K562 (cell line): ENCODE measurements at regions not wholly inside any gene's neighbourhood (a gene's known extent, or its start where the extent isn't known, plus 50 kb on each side); places are given as distances from the start of the nearest gene placed in this dataset.
"Not testable (repeated sequence)": the region's sequence is repeated elsewhere in the genome, so short reads cannot be mapped to it uniquely, and the experiment has no call there.

Experiments used
- ATAC-seq: fragments of 200-7000 bp; cut with Tn5 transposase; 3 replicates; pipeline ENCODE4 v1.9.1; 2020; ENCODE audit warnings: moderate library complexity
- BruUV-seq: library from RNA; stranded (reverse); fragments of 400-500 nt; replicated peaks from 2 replicates; lab custom pipeline; 2021; lab: Mats Ljungman, UMichigan
- CTCF ChIA-PET: fragments of 300-600 bp; formaldehyde crosslinking; extraction: SDS; loops from one replicate; lab custom pipeline; 2021; ENCODE audit warnings: low intra/inter-chr PET ratio; lab: Yijun Ruan, JAX
- POLR2A ChIA-PET: fragments of 300-600, 350-650 bp; sonication (Branson Sonifier 250); formaldehyde crosslinking; extraction: SDS; loops from one replicate; lab custom pipeline; 2021; ENCODE audit warnings: antibody characterized with exemption, inconsistent platforms; lab: Yijun Ruan, JAX
- DNase-seq, 4 experiments: peaks; one replicate each; pipeline versions ENCODE4 v3.0.0 to v3.0.0-alpha.2; 2011 to 2018; ENCODE audit warnings: low spot score in 3 of 4, mixed read lengths in 3 of 4; ENCODE audit errors: extremely low read depth in 1 of 4
- FAIRE-seq: peaks from 2 replicates; lab custom pipeline; 2011; peaks lifted over from hg19 to GRCh38; lab: Jason Lieb, UNC
- H2AFZ ChIP-seq: 2 replicates; pipeline ENCODE4 v1.6.0; 2011; ENCODE audit warnings: low read depth, low read length, control low read depth, inconsistent platforms
- H3K27ac ChIP-seq: fragments of 200-600 bp; 3 replicates; pipeline ENCODE4 v1.8.0; 2011; ENCODE audit warnings: low read depth, mild to moderate bottlenecking, control low read depth, inconsistent platforms, low read length, moderate library complexity, mixed read lengths; ENCODE audit errors: extremely low read depth
- H3K27me3 ChIP-seq, 2 experiments: fragments of 300-600 bp in 1 of 2; 2 replicates in 1 of 2; 3 replicates in 1 of 2; pipeline versions ENCODE4 v1.6.0 to v1.8.0; 2011; ENCODE audit warnings: inconsistent platforms in 2 of 2, low read length in 2 of 2, mild to moderate bottlenecking in 1 of 2, mixed read lengths in 1 of 2, moderate library complexity in 1 of 2; ENCODE audit not compliant: control insufficient read depth in 2 of 2, insufficient read depth in 2 of 2
- H3K36me3 ChIP-seq: fragments of 300-600 bp; 3 replicates; pipeline ENCODE4 v1.8.0; 2011; ENCODE audit warnings: mild to moderate bottlenecking, low read length, inconsistent platforms; ENCODE audit not compliant: control insufficient read depth, insufficient read depth
- H3K4me1 ChIP-seq, 2 experiments: fragments of 200-600 bp in 1 of 2; replicated peaks in 1 of 2; 2 replicates in 1 of 2; 3 replicates in 1 of 2; pipeline versions ENCODE4 v1.5.1 to v1.8.0; 2011; ENCODE audit warnings: inconsistent platforms in 2 of 2, low read length in 2 of 2, mild to moderate bottlenecking in 1 of 2, mixed read lengths in 1 of 2, moderate library complexity in 1 of 2; ENCODE audit not compliant: control insufficient read depth in 2 of 2, insufficient read depth in 2 of 2
- H3K4me2 ChIP-seq: 2 replicates; pipeline ENCODE4 v1.6.1; 2011; ENCODE audit warnings: low read length, control low read depth, inconsistent platforms, mixed read lengths; ENCODE audit not compliant: insufficient read depth
- H3K4me3 ChIP-seq: fragments of 200-600 bp; sonication (generic), shearing (Covaris generic); 2 replicates; pipeline ENCODE4 v1.5.1; 2016; ENCODE audit warnings: control low read depth, inconsistent platforms
- H3K79me2 ChIP-seq: fragments of 200-600 bp; 3 replicates; pipeline ENCODE4 v1.8.0; 2011; ENCODE audit warnings: low read length, inconsistent platforms; ENCODE audit not compliant: control insufficient read depth, insufficient read depth
- H3K9ac ChIP-seq, 2 experiments: 2 replicates each; pipeline versions ENCODE4 v1.6.0 to v1.6.1; 2011; ENCODE audit warnings: low read depth in 2 of 2, low read length in 2 of 2, control low read depth in 1 of 2, inconsistent platforms in 1 of 2, mild to moderate bottlenecking in 1 of 2, mixed read lengths in 1 of 2; ENCODE audit not compliant: insufficient read depth in 1 of 2
- H3K9me1 ChIP-seq: one replicate; pipeline ENCODE4 v1.6.0; 2011; ENCODE audit warnings: inconsistent platforms, mild to moderate bottlenecking, low read length, moderate library complexity; ENCODE audit not compliant: control insufficient read depth, insufficient read depth
- H3K9me3 ChIP-seq: replicated peaks from 2 replicates; pipeline ENCODE4 v1.5.1; 2011; ENCODE audit warnings: low read depth, low read length, inconsistent platforms; ENCODE audit not compliant: control insufficient read depth, insufficient read depth
- H4K20me1 ChIP-seq: replicated peaks from 2 replicates; pipeline ENCODE4 v1.6.1; 2011; ENCODE audit warnings: low read length, inconsistent platforms, mixed read lengths; ENCODE audit not compliant: control insufficient read depth, insufficient read depth
- BRCA1 ChIP-seq, 2 experiments: fragments of 450-650 bp in 1 of 2; sonication (generic) in 1 of 2; formaldehyde crosslinking in 1 of 2; IDR thresholded peaks; 2 replicates each; pipeline versions ENCODE4 v1.5.0 to v1.6.1; 2017 to 2020; ENCODE audit warnings: mild to moderate bottlenecking in 1 of 2, missing genetic modification reagents in 1 of 2
- CHD7 ChIP-seq: fragments of 200-600 bp; sonication (generic); IDR thresholded peaks from one replicate; pipeline ENCODE4 v1.6.1; 2012; ENCODE audit warnings: mild to moderate bottlenecking, low read depth, low read length, inconsistent platforms
- GTF2E2 ChIP-seq: fragments of 200-800 bp; sonication (Bioruptor generic); IDR thresholded peaks from 2 replicates; pipeline ENCODE4 v1.6.1; 2016; ENCODE audit warnings: missing genetic modification characterization, missing compliant biosample characterization
- PML ChIP-seq: IDR thresholded peaks from 2 replicates; pipeline ENCODE4 v1.6.1; 2012; ENCODE audit warnings: low read length, inconsistent platforms
- WGBS: fragments of 100-300 bp; shearing (Covaris generic); methylation state at CpG from one replicate; pipeline ENCODE4 v1.1.6; 2016; ENCODE audit warnings: low coverage, mixed read lengths; ENCODE audit not compliant: insufficient coverage; ENCODE audit errors: missing lambda C conversion rate; 5-methylcytosine and 5-hydroxymethylcytosine counted together
- in situ Hi-C: fragments of 300-500 bp; cut with MboI; formaldehyde crosslinking; loops from 4 replicates; pipeline ENCODE4 v1.15.0; 2018; ENCODE audit warnings: inconsistent platforms, mixed read lengths
- intact Hi-C: fragments of 100-400 bp; cut with micrococcal nuclease; formaldehyde crosslinking; loops from 2 replicates; pipeline ENCODE4 v1.14.2; 2022

DNA sequence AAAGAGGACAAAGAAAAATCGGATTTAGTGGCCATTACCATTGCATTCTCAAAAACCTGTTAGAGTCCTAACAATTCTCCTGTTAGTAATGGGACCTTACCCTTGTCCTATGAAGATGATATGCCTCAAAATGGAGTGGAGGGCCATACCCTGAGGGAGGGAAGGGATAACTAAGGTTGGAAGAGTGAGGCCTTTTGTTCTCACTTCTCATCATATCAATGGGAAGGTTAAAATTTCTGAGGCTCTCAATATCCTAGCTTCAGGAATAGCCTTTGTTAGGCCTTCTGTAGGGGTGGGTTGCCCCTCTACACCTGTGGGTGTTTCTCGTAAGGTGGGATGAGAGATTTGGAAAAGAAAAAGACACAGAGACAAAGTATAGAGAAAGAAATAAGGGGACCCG lies 109.4 kb upstream of the SGIP1 start:
- intact Hi-C loops, in situ Hi-C loops, H3K4me2 ChIP-seq: not testable (repeated sequence)

DNA sequence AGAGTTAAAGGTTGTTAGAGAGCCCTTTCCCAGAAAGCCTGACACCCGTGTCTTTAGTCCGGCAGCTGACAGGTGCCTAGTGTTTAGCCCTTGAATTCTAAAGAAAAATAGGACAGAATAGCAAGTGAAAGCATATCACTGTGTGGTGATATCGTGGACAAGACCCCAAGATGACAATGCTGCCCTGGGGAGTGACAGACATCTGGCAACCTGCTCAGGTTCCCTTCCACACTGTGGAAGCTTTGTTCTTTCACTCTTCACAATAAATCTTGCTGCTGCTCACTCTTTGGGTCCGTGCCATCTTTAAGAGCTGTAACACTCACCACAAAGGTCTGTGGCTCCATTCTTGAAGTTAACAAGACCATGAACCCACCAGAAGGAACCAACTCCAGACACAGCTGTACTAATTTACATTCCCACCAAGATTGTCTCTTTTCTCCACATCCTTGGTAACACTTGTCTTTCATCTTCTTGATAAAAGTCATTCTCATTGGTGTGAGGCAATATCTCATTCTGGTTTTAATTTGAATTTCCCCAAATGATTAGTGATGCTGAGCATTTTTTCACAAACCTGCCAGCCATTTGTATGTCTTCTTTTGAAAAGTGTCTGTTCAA lies 107.6 kb upstream of the SGIP1 start:
- no peaks in the 10 kb centered on the region for H4K20me1 ChIP-seq
- no peaks in the 10 kb centered on the region for H3K9me1 ChIP-seq
- H3K36me3 ChIP-seq: no peaks in the 10 kb centered on the region
- WGBS: 2% methylated on average over 4 of the region's 4 CpGs
- no peak for FAIRE-seq
- in situ Hi-C loops: no loop called here
- H3K9me3 ChIP-seq: no peaks in the 10 kb centered on the region
- H3K27ac ChIP-seq: no peak overlapping the region
- no peak overlapping the region for H3K9ac ChIP-seq
- H3K4me1 ChIP-seq: no peaks in the 10 kb centered on the region
- no peak overlapping the region for H2AFZ ChIP-seq
- POLR2A ChIA-PET: no interaction called here
- no peak overlapping the region for H3K4me3 ChIP-seq
- CTCF ChIA-PET: no interaction called here
- intact Hi-C loops: no loop called here
- no peak for ATAC-seq
- no peak for DNase-seq
- BruUV-seq: no TSS peak
- no peaks in the 10 kb centered on the region for H3K27me3 ChIP-seq
- H3K4me2 ChIP-seq: no peak overlapping the region
- no peaks in the 10 kb centered on the region for H3K79me2 ChIP-seq
- TF ChIP-seq PML (no peak), GTF2E2 (tag) (no peak), CHD7 (no peak), BRCA1 (IDR thresholded peaks at IDR 0.05) (no peak), BRCA1 (CRISPR knock-in tag; IDR thresholded peaks at IDR 0.05) (no peak)

More for the DNA sequence above, 109.4 kb upstream of the SGIP1 start:
- H3K36me3 ChIP-seq, ATAC-seq, FAIRE-seq, CTCF ChIA-PET, H3K9me1 ChIP-seq, POLR2A ChIA-PET, H2AFZ ChIP-seq, H3K4me1 ChIP-seq, H3K79me2 ChIP-seq, H3K4me3 ChIP-seq, H3K9me3 ChIP-seq, BruUV-seq, H4K20me1 ChIP-seq, DNase-seq, H3K9ac ChIP-seq, H3K27me3 ChIP-seq, H3K27ac ChIP-seq: not testable (repeated sequence)
- 0% methylated on average over 1 of the region's 3 CpGs for WGBS
